ENCODE measurements at regions not wholly inside any gene's neighbourhood (a gene's known extent, or its start where the extent isn't known, plus 50 kb on each side); places are given as distances from the start of the nearest gene placed in this dataset.
"Not testable (repeated sequence)": the region's sequence is repeated elsewhere in the genome, so short reads cannot be mapped to it uniquely, and the experiment has no call there.

DNA sequence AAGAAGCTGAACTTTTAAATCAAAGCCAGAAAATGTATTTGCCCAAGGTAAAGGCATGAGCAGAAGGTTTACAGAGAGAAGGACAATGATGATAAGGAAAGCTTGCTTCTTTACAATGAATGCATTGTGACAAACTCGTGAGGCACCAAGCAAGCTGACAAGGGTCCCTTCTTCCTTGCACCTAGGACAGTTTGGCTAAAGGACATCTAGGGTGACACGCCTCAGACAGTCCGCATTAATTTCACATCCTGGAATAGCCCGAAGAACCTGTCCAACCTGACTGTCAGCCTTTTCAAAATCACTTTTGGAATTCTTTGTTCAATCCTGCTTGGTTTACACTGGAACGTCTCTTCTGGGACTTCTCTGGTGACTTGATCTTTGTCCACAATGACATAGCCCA is 146.4 kb upstream of the MAP3K1 start:
- no peak for DNase-seq (ENCODE audit: extremely low read depth in 1 of 11, low read depth in 9 of 11, low spot score in 4 of 11)

DNA sequence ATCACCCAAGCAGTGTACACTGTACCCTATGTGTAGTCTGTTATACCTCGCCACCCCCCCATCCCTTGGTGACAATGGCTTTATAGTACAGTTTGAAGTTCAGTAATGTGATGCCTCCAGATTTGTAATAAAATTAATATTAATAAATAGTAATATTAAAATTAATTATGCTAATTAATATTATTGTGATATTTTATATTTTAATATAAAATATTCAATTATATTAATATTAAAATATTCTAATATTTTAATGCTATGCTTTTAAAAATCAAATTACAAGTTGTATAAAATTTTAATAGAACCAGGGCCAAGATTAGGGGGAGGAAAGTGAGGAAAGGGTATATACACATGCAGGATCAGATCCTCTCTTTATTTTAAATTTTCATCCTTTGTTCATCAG is 147.7 kb upstream of the MAP3K1 start:
- no peak for DNase-seq (ENCODE audit: extremely low read depth in 1 of 11, low read depth in 9 of 11, low spot score in 4 of 11)

DNA sequence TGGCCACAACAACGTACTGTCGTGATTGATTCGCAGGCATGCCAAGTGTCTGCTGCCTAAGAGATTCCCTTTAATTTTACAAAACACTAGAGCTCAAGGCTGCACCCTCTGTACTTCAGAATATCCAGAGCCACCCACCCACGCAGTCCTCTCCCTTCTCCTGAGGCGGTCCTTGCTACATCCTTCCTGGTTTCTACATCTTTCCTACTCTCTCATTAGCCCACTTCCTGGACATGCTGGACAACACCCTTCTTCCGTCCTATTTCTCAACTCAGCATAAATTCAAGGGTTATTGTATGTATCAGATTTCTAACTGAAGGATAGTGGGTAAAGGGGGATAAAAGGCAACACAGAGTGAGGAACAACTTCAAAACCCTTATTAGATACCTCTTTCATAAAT is 148.4 kb upstream of the MAP3K1 start:
- no peak for DNase-seq (ENCODE audit: extremely low read depth in 1 of 11, low read depth in 9 of 11, low spot score in 4 of 11)

- not testable (repeated sequence) for DNase-seq (ENCODE audit: extremely low read depth in 1 of 11, low read depth in 9 of 11, low spot score in 4 of 11)
Observed at GRCh38 chr5:56665117-56665516, 150.2 kb upstream of the MAP3K1 start.

- no peak for DNase-seq (ENCODE audit: extremely low read depth in 1 of 11, low read depth in 9 of 11, low spot score in 4 of 11)
Observed at GRCh38 chr5:56664025-56664424, 151.3 kb upstream of the MAP3K1 start.

GRCh38 chr5:56663523-56663922 is 151.8 kb upstream of the MAP3K1 start:
- DNase-seq (ENCODE audit: extremely low read depth in 1 of 11, low read depth in 9 of 11, low spot score in 4 of 11) = no peak

- DNase-seq (ENCODE audit: extremely low read depth in 1 of 11, low read depth in 9 of 11, low spot score in 4 of 11) = no peak
Observed at GRCh38 chr5:56662893-56663292, 152.5 kb upstream of the MAP3K1 start.

DNA sequence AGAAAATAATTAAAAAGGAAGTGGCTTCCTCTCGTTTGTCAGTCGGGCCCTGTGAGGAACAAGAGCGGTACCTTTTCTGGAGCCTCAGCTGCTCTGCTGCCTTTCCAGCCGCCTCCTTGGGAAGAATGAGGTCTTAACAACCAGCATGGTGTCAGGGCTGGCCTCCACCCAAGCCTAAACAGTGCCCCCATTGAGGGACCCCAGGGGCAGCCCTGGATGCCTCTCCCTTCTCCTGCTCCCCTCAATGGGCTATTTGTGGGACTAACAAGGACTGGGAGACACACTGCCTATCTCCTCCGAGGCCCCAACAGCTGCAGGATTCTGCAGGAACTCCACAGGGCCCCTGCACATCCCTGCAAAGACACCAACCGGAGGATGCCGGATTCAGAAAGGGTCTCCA is 155.4 kb upstream of the MAP3K1 start:
- DNase-seq (ENCODE audit: extremely low read depth in 1 of 11, low read depth in 9 of 11, low spot score in 4 of 11) = no peak

- no peak for DNase-seq (ENCODE audit: extremely low read depth in 1 of 11, low read depth in 9 of 11, low spot score in 4 of 11)
Observed at GRCh38 chr5:56658972-56659371, 156.4 kb upstream of the MAP3K1 start.

DNA sequence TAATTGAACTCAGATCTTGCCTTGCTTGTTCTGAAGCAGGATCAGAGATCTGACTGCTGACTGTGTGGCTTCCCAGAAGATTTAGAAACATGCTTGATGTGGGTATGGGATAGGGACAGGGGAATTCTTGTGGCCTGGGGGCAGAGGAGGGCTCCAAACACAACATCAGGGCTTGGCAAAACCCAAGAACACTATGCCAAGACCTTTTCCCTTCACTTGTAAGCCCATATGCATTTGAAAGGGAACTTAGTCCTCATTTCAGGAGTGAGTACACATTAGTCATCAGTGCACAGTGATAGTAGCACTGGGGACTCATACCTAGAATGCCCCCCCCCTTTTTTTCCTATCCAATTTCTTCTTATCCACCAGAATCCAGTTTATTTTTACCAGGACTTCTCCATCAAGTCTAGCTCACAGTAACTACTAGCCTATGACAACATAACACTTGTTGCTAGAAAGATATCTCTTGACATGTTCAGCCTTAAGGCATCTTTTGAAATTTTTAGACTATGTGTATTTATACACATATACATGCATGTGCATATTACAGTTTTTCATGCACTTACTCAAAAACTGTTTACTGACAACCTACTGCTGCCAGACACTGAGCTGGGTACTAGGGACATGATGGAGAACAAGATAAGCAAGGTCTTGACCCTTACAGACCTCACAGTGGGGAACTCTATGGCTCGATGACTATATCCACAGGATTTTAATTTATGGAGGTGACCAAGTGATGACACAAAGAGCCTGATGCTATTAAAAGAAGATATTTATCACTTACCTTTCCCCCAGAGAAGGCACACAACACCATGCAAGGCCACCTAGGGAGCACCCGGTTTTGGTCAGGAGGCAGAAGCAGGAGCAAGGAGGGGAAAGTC is 158.3 kb upstream of the MAP3K1 start:
- DNase-seq (ENCODE audit: extremely low read depth in 1 of 11, low read depth in 9 of 11, low spot score in 4 of 11) = no peak

- DNase-seq (ENCODE audit: extremely low read depth in 1 of 11, low read depth in 9 of 11, low spot score in 4 of 11) = no peak
Observed at GRCh38 chr5:56651893-56652292, 163.5 kb upstream of the MAP3K1 start.

DNA sequence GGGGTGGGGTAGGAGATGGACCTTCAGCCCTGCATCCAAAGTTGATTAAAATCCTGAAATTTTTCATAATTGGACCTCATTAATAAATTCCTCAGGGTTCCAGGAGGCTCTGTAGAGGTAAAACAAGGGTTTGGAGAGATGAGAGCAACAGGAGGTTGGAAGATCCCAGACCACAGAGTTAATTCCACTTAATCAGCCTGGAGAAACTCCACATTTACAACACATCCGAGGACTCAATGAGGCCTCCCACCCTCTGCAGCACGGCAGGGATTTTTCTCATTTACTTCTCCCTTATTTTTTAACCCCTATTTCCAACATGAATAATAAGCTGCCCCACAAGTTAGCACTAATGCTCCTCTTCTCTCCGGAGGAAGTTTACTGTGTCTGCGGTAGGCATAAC is 165.0 kb upstream of the MAP3K1 start:
- no peak for DNase-seq (ENCODE audit: extremely low read depth in 1 of 11, low read depth in 9 of 11, low spot score in 4 of 11)

DNA sequence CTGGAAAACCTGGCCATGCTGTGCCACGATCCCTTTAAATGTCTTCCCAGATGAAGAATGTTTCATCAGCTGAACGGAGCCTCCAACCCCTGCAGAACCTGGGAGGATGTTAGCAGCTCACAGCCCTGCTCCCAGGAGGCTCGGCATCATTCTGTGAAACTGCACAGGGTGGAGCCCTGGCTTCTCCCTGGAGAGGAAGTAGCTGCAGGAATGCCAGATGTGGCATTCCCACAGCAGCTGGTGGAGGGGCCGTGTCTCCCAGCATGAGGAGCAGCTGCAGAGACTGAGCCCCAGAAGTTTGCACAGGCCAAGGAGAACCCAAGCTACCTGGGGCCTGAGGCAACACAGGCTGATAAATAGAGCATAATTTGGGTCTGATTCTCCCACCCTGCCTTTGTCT is 165.8 kb upstream of the MAP3K1 start:
- no peak for DNase-seq (ENCODE audit: extremely low read depth in 1 of 11, low read depth in 9 of 11, low spot score in 4 of 11)

GRCh38 chr5:56648460-56649034 is 166.8 kb upstream of the MAP3K1 start:
- DNase-seq (ENCODE audit: extremely low read depth in 1 of 11, low read depth in 9 of 11, low spot score in 4 of 11) = no peak

- DNase-seq (ENCODE audit: extremely low read depth in 1 of 11, low read depth in 9 of 11, low spot score in 4 of 11) = no peak
Observed at GRCh38 chr5:56647099-56647850, 168.1 kb upstream of the MAP3K1 start.

GRCh38 chr5:56641635-56642260 is 173.6 kb upstream of the MAP3K1 start:
- DNase-seq (ENCODE audit: extremely low read depth in 1 of 11, low read depth in 9 of 11, low spot score in 4 of 11) = peak in 1 of 11 donors; percentile 36

- DNase-seq (ENCODE audit: extremely low read depth in 1 of 11, low read depth in 9 of 11, low spot score in 4 of 11) = no peak
Observed at GRCh38 chr5:56640763-56641406, 174.5 kb upstream of the MAP3K1 start.

DNA sequence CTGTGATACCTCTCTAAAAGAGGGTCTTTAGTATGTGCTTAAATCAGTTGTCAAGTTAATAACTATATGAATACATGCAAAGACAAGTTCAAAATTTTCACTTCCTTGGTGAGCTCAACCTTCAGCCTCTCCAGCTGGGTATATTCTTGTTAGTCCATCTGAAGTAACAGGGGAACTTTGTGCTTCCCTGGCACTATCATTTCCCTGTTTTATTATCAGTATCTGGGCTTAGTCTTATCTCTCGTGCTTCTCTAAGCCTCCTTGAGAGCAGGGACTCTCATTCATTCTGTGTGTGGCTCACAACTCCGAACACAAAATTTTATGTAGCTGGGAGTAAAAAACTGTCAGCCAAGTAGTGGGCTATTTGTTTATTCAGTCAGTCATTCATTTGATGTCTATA is 175.9 kb upstream of the MAP3K1 start:
- DNase-seq (ENCODE audit: extremely low read depth in 1 of 11, low read depth in 9 of 11, low spot score in 4 of 11) = no peak

GRCh38 chr5:56638768-56639238 is 176.5 kb upstream of the MAP3K1 start:
- DNase-seq (ENCODE audit: extremely low read depth in 1 of 11, low read depth in 9 of 11, low spot score in 4 of 11) = no peak
